A549 (cell line): ENCODE measurements at regions not wholly inside any gene's neighbourhood (a gene's known extent, or its start where the extent isn't known, plus 50 kb on each side); places are given as distances from the start of the nearest gene placed in this dataset.
A peak's percentile ranks its signal among the peaks of the same experiment; 100 is the strongest.
"Not testable (repeated sequence)": the region's sequence is repeated elsewhere in the genome, so short reads cannot be mapped to it uniquely, and the experiment has no call there.

ENCODE experiments used
- ATAC-seq, 2 experiments: fragments of 200-7000 bp in 1 of 2; fragments of >200 bp in 1 of 2; cut with Nextera tagmentation in 1 of 2; cut with Tn5 transposase in 1 of 2; 3 replicates each; pipeline versions ENCODE4 v1.8.0 to v1.9.1; 2018 to 2020; ENCODE audit warnings: mild to moderate bottlenecking in 1 of 2, moderate library complexity in 1 of 2
- CTCF ChIA-PET: fragments of 300-600 bp; sonication (Branson Sonifier 250); formaldehyde crosslinking; extraction: SDS; loops from one replicate; lab custom pipeline; 2021; ENCODE audit warnings: antibody characterized with exemption, inconsistent platforms; lab: Yijun Ruan, JAX
- POLR2A ChIA-PET: fragments of 350-600 bp; formaldehyde crosslinking; extraction: SDS; loops from one replicate; lab custom pipeline; 2021; ENCODE audit warnings: antibody characterized with exemption, inconsistent platforms; lab: Yijun Ruan, JAX
- DNase-seq, 2 experiments: peaks; one replicate each; pipeline versions ENCODE4 v3.0.0 to v3.0.0-alpha.2; 2011 to 2016; ENCODE audit warnings: low read depth in 1 of 2, low spot score in 1 of 2
- FAIRE-seq: peaks from 2 replicates; lab custom pipeline; 2011; peaks lifted over from hg19 to GRCh38; lab: Jason Lieb, UNC
- H3K27ac ChIP-seq, 2 experiments: fragments of >200 bp; sonication (Bioruptor Twin); formaldehyde crosslinking; 3 replicates each; pipeline ENCODE4 v1.5.1; 2016 to 2017
- H3K4me1 ChIP-seq: fragments of >200 bp; sonication (Bioruptor Twin); formaldehyde crosslinking; 3 replicates; pipeline ENCODE4 v1.6.1; 2016
- H3K4me2 ChIP-seq: fragments of >200 bp; sonication (Bioruptor Twin); formaldehyde crosslinking; 3 replicates; pipeline ENCODE4 v1.6.1; 2016
- H3K4me3 ChIP-seq: fragments of >200 bp; sonication (Bioruptor Twin); formaldehyde crosslinking; 3 replicates; pipeline ENCODE4 v1.5.1; 2016
- H3K9me3 ChIP-seq: fragments of >200 bp; sonication (Bioruptor Twin); formaldehyde crosslinking; 3 replicates; pipeline ENCODE4 v1.6.1; 2016
- CHD4 ChIP-seq: fragments of 200-600 bp; sonication (generic); IDR thresholded peaks from 2 replicates; pipeline ENCODE4 v1.6.1; 2016; ENCODE audit warnings: antibody characterized with exemption, mild to moderate bottlenecking, borderline replicate concordance
- KDM5A ChIP-seq: fragments of 200-600 bp; sonication (generic); IDR thresholded peaks from 2 replicates; pipeline ENCODE4 v1.6.1; 2016; ENCODE audit warnings: antibody characterized with exemption, mild to moderate bottlenecking
- MYC ChIP-seq: IDR thresholded peaks from 2 replicates; pipeline ENCODE4 v1.6.1; 2012; ENCODE audit warnings: mild to moderate bottlenecking, inconsistent platforms, low read length, improper control_type of control experiment, borderline replicate concordance
- NPAS2 ChIP-seq: fragments of 250-450 bp; sonication (Bioruptor Pico); IDR thresholded peaks from 2 replicates; pipeline ENCODE4 v1.8.0; 2022; ENCODE audit warnings: mild to moderate bottlenecking, moderate library complexity, borderline replicate concordance
- POLR2A ChIP-seq: IDR thresholded peaks from 2 replicates; pipeline ENCODE4 v1.6.1; 2012; ENCODE audit warnings: mild to moderate bottlenecking, low read length
- RAD21 ChIP-seq, 2 experiments: fragments of >200 bp in 1 of 2; sonication (Bioruptor Twin) in 1 of 2; formaldehyde crosslinking in 1 of 2; IDR thresholded peaks in 1 of 2; conservative IDR thresholded peaks in 1 of 2; 2 replicates in 1 of 2; 3 replicates in 1 of 2; pipeline ENCODE4 v1.6.1; 2012 to 2018; ENCODE audit warnings: inconsistent platforms in 1 of 2
- TFCP2L1 ChIP-seq: fragments of 250-450 bp; sonication (Bioruptor Pico); IDR thresholded peaks from 2 replicates; pipeline ENCODE4 v1.5.0; 2021; ENCODE audit warnings: mild to moderate bottlenecking
- WGBS: methylation state at CpG from one replicate; pipeline ENCODE4 v1.1.6; 2017; ENCODE audit errors: missing lambda C conversion rate; 5-methylcytosine and 5-hydroxymethylcytosine counted together
- TF ChIP-seq, protein P1 (sequence below): IDR thresholded peaks from 2 replicates; pipeline ENCODE4 v1.6.1; 2012
- TF ChIP-seq, protein P2 (sequence below): fragments of >200 bp; sonication (Bioruptor Twin); formaldehyde crosslinking; IDR thresholded peaks from 3 replicates; pipeline ENCODE4 v1.6.1; 2016
- TF ChIP-seq, protein P3 (sequence below): fragments of 200-600 bp; sonication (generic); IDR thresholded peaks from 2 replicates; pipeline ENCODE4 v1.6.1; 2016; ENCODE audit warnings: antibody characterized with exemption, mild to moderate bottlenecking, moderate library complexity
- TF ChIP-seq, protein P4 (sequence below): fragments of >200 bp; sonication (Bioruptor Twin); formaldehyde crosslinking; IDR thresholded peaks from 3 replicates; pipeline ENCODE4 v1.5.1; 2016

DNA sequence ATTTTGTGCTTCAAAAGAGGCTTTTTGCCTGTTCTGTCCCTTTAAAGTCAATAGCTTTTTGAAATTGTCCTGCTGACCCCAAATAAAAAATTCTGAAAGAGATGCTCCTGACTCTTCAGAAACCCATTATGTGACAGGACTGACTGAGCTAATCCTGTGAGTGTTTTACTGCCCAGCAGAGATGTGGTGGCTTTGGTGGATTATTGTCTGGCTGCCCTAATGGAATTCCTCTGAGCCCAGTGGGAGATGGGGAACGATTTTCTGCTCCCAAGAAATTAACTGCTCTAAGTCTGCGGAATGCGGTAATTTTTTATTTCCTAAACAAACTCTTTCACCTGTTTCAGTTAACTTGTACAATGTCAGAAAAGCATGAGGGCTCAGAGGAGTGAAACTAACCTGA lies 258.2 kb downstream of the IKZF2 start (continued):
- TF ChIP-seq, protein P1, sequence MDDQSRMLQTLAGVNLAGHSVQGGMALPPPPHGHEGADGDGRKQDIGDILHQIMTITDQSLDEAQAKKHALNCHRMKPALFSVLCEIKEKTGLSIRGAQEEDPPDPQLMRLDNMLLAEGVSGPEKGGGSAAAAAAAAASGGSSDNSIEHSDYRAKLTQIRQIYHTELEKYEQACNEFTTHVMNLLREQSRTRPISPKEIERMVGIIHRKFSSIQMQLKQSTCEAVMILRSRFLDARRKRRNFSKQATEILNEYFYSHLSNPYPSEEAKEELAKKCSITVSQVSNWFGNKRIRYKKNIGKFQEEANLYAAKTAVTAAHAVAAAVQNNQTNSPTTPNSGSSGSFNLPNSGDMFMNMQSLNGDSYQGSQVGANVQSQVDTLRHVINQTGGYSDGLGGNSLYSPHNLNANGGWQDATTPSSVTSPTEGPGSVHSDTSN, result no peak

DNA sequence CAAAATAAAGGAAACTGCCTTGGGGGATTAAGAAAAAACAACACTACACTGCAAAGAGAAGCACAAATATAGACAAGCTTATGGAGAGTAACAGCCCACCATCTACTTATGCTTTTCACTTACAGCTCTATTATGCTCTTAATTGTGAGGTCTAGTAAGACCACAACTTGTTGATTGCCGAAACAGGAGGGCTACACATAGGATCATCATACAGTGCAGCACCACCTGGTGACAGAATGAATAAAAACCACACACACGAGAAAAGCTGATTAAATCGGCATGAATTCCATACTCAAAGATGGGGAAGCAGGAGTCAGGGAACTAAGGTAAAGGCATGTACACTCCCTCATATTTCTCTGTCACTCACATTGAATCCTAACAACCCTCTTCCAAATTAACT lies 259.2 kb downstream of the IKZF2 start:
- no peak overlapping the region for H3K4me2 ChIP-seq
- POLR2A ChIA-PET, result no interaction called here
- peak in 1 of 2 experiments; percentile 31 for DNase-seq

DNA sequence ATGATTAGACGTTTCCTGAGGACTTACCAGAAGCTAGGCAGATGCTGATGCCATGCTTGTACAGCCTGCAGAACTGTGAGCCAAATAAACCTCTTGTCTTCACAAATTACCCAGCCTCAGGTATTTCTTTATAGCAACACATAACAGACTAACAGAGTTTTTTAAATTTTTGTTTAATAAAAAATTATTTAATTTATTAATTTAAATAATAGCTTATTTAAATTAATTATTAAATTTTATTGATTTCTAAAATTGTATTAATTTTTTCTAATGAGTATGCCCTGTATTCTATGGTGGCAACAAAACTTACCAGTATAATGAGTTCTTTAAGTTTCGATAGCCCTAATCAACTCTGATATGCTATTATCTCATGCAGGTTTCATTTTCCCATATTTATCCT lies 259.8 kb downstream of the IKZF2 start:
- no peaks in the 10 kb centered on the region for H3K4me1 ChIP-seq
- no peak overlapping the region for H3K27ac ChIP-seq
- no peak overlapping the region for H3K4me3 ChIP-seq
- H3K9me3 ChIP-seq, result no peaks in the 10 kb centered on the region
- DNase-seq (no peak), FAIRE-seq (no peak), ATAC-seq (no peak)
- no peak overlapping the region for H3K4me2 ChIP-seq
- ChIA-PET POLR2A (no interaction called here), CTCF (interaction anchor here (0.7 to 2.5 kb wide), 3 partner anchors 9 to 52 kb away, joined by 3 to 7 read pairs (median 4); no protein-coding TSS in a partner anchor)
- WGBS, result 41% methylated on average over 2 of the region's 2 CpGs
- TF ChIP-seq, protein P2, sequence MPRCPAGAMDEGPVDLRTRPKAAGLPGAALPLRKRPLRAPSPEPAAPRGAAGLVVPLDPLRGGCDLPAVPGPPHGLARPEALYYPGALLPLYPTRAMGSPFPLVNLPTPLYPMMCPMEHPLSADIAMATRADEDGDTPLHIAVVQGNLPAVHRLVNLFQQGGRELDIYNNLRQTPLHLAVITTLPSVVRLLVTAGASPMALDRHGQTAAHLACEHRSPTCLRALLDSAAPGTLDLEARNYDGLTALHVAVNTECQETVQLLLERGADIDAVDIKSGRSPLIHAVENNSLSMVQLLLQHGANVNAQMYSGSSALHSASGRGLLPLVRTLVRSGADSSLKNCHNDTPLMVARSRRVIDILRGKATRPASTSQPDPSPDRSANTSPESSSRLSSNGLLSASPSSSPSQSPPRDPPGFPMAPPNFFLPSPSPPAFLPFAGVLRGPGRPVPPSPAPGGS, result no peak
- TF ChIP-seq MYC, result no peak
- TF ChIP-seq POLR2A, result no peak

More for the DNA sequence above, 259.2 kb downstream of the IKZF2 start:
- FAIRE-seq (no peak), ATAC-seq (peak in 1 of 2 experiments; percentile 73; a peak in 3 of 6 replicates)
- H3K27ac ChIP-seq, result no peak overlapping the region
- no peaks in the 10 kb centered on the region for H3K4me1 ChIP-seq
- TF ChIP-seq, protein P3, sequence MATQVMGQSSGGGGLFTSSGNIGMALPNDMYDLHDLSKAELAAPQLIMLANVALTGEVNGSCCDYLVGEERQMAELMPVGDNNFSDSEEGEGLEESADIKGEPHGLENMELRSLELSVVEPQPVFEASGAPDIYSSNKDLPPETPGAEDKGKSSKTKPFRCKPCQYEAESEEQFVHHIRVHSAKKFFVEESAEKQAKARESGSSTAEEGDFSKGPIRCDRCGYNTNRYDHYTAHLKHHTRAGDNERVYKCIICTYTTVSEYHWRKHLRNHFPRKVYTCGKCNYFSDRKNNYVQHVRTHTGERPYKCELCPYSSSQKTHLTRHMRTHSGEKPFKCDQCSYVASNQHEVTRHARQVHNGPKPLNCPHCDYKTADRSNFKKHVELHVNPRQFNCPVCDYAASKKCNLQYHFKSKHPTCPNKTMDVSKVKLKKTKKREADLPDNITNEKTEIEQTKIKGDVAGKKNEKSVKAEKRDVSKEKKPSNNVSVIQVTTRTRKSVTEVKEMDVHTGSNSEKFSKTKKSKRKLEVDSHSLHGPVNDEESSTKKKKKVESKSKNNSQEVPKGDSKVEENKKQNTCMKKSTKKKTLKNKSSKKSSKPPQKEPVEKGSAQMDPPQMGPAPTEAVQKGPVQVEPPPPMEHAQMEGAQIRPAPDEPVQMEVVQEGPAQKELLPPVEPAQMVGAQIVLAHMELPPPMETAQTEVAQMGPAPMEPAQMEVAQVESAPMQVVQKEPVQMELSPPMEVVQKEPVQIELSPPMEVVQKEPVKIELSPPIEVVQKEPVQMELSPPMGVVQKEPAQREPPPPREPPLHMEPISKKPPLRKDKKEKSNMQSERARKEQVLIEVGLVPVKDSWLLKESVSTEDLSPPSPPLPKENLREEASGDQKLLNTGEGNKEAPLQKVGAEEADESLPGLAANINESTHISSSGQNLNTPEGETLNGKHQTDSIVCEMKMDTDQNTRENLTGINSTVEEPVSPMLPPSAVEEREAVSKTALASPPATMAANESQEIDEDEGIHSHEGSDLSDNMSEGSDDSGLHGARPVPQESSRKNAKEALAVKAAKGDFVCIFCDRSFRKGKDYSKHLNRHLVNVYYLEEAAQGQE, result no peak
- TF ChIP-seq, protein P4, sequence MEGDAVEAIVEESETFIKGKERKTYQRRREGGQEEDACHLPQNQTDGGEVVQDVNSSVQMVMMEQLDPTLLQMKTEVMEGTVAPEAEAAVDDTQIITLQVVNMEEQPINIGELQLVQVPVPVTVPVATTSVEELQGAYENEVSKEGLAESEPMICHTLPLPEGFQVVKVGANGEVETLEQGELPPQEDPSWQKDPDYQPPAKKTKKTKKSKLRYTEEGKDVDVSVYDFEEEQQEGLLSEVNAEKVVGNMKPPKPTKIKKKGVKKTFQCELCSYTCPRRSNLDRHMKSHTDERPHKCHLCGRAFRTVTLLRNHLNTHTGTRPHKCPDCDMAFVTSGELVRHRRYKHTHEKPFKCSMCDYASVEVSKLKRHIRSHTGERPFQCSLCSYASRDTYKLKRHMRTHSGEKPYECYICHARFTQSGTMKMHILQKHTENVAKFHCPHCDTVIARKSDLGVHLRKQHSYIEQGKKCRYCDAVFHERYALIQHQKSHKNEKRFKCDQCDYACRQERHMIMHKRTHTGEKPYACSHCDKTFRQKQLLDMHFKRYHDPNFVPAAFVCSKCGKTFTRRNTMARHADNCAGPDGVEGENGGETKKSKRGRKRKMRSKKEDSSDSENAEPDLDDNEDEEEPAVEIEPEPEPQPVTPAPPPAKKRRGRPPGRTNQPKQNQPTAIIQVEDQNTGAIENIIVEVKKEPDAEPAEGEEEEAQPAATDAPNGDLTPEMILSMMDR, result peak; percentile 25; the same call in 1 of the 3 replicates
- TF ChIP-seq KDM5A (no peak), RAD21 (conservative IDR thresholded peaks at IDR 0.05 in 1 of 2, IDR thresholded peaks at IDR 0.05 in 1 of 2) (0 out of 5 replicates have a peak, but pooled peaks have one; percentile 12 to 14)
- H3K9me3 ChIP-seq, result no peaks in the 10 kb centered on the region
- 23% methylated on average over 3 of the region's 3 CpGs for WGBS
- no peak overlapping the region for H3K4me3 ChIP-seq
- CTCF ChIA-PET, result interaction anchor here (0.6 to 2.5 kb wide), 3 partner anchors 8 to 53 kb away, joined by 3 to 7 read pairs (median 3); no protein-coding TSS in a partner anchor

DNA sequence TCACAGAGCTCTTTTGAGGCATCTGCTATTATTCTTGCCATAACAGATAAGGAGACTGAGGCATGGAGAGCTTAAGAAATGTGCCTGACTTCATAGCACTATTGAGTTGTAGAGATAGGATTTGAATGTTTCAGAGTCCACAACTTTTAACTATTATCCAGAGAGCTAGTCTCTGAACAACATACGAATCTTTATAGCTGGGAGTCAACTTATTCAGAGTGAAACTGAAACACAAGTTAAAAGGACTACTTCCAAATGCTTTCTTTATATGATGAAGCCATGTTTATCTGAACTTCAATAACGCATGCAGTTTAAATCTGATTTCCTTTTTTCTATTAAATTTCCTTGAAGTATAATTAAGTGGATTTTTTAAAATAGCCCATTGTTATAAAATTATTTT lies 268.8 kb downstream of the IKZF2 start:
- ATAC-seq, result no peak
- Histone ChIP-seq H3K27ac (no peak overlapping the region), H3K4me3 (no peak overlapping the region), H3K9me3 (no peaks in the 10 kb centered on the region), H3K4me2 (no peak overlapping the region), H3K4me1 (no peaks in the 10 kb centered on the region)
- FAIRE-seq, result no peak
- ChIA-PET POLR2A (no interaction called here), CTCF (interaction anchor here (1.1 kb wide), 1 partner anchor 8 kb away, joined by 4 read pairs; no protein-coding TSS in a partner anchor)
- WGBS, result 19% methylated on average over 2 of the region's 2 CpGs
- no peak for DNase-seq
- TF ChIP-seq CHD4 (no peak), NPAS2 (CRISPR knock-in tag) (no peak), TFCP2L1 (CRISPR knock-in tag) (no peak)

DNA sequence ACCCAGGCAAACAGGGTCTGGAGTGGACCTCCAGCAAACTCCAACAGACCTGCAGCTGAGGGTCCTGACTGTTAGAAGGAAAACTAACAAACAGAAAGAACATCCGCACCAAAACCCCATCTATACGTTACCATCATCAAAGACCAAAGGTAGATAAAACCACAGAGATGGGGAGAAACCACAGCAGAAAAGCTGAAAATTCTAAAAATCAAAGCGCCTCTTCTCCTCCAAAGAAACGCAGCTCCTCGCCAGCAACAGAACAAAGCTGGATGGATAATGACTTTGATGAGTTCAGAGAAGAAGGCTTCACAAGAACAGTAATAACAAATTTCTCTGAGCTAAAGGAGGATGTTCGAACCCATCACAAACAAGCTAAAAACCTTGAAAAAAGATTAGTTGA lies 274.9 kb downstream of the IKZF2 start:
- H3K9me3 ChIP-seq, POLR2A ChIA-PET, H3K4me1 ChIP-seq, DNase-seq, H3K27ac ChIP-seq, CTCF ChIA-PET, FAIRE-seq, H3K4me2 ChIP-seq, ATAC-seq, H3K4me3 ChIP-seq: not testable (repeated sequence)
- 53% methylated on average over 6 of the region's 6 CpGs for WGBS

DNA sequence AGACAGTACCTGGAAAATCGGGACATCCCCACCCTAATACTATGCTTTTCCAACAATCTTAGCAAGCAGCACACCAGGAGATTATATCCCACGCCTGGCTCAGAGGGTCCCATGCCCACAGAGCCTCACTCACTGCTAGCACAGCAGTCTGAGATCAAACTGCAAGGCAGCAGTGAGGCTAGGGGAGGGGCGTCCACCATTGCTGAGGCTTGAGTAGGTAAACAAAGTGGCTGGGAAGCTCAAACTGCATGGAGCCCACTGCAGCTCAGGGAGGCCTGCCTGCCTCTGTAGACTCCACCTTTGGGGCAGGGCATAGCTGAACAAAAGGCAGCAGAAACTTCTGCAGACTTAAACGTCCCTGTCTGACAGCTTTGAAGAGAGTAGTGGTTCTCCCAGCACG lies 275.5 kb downstream of the IKZF2 start:
- H3K4me1 ChIP-seq, FAIRE-seq, DNase-seq, H3K27ac ChIP-seq, H3K9me3 ChIP-seq, H3K4me2 ChIP-seq, POLR2A ChIA-PET, ATAC-seq, H3K4me3 ChIP-seq: not testable (repeated sequence)
- WGBS, result 0% methylated on average over 5 of the region's 5 CpGs
- CTCF ChIA-PET, result interaction anchor here (0.6 kb wide), 1 partner anchor 40 kb away, joined by 3 read pairs; no protein-coding TSS in a partner anchor
